Activated T-cell treated with anti-CD3 and anti-CD28 coated beads, Interleukin-2, amount 50 U/mL, for 1 hour (primary cell): ENCODE measurements at regions not wholly inside any gene's neighbourhood (a gene's known extent, or its start where the extent isn't known, plus 50 kb on each side); places are given as distances from the start of the nearest gene placed in this dataset.

ENCODE experiments used
- DNase-seq: peaks from one replicate; pipeline ENCODE4 v3.0.0-alpha.2; 2020

DNA sequence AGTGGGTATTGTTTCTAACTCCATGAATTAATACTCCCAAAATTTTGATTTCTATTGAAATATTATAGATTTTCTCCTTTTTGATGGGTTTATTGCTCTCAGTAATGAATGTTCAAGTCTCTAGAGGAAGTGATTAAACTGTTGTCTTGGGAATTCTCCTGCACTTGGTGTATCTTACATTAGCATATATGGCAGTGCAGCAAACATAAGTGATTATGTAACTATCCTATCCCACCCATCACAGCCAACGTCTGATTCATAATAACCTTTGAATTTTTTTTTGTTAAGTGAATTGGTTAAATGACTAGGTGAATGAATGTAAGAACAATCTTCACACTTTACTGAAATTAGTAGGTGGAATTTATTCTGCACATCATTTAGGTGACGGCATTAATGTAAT is 483.7 kb downstream of the TAF11L14 start:
- DNase-seq, result no peak

DNA sequence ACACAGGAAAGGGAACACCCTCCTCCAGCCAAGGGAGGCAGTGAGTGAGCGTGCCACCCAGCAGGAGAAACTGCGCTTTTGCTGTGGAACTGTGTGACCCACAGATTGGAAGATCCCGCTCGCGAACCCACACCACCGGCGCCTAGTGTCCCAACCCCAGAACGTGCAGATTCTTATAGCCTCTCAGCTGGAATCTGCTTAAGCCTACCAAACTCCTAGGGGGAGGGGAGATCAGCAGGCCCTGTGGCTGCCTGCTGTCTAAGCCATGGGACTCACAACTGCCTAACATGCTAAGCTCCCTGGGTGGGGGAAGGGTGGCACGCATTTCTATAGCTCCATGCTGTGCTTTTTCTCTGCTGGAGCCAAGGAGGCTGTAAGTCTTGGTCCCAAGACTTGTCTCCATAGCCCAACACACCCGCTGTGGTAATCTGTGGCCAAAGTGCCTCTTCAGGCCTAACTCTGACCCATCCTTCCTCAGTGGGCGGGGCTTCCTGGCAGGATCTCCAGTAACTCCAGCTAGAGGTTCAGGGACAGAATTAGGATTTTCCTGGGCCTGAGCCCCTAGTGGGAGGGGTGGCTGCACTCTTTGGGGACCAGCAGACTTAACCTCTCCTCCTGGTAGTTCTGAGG is 485.0 kb downstream of the TAF11L14 start:
- DNase-seq, result no peak

DNA sequence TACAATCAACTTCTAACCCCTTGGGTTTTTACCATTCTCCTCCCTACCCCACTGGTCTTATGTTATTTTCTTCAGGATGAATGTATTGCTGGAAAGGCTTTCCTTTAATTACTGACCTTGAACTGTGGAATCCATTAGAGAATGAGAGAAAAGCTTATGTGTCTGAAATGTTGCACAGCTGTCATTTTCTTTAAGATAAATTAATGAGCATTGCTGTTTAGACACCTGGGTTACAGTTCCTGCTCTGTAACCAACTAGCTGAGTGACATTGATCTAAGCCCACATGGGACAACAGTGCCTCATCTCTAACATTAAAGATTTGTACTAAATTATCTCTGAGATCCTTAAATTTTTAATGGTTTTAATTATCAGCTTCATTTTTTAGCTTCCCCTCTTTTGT is 507.0 kb downstream of the TAF11L14 start:
- no peak for DNase-seq

DNA sequence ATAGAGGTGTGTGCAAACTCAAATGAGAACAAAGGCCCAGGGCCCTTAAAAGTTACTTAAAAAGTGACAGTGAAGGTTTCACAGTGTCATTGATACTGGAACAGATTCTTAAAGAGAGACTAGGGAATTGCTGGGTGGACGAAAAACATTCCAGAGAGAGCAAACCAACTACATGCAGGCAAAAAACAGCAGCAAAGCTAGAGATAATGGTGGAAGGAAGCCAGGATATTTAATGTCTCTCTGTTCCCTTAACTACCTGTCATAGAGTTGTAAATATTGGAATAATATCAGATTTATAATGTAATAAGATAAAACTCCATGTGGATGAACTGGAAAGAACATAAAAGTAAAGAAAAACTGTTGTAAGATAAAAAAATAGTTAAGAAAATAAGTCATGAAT is 508.6 kb downstream of the TAF11L14 start:
- DNase-seq, result no peak

DNA sequence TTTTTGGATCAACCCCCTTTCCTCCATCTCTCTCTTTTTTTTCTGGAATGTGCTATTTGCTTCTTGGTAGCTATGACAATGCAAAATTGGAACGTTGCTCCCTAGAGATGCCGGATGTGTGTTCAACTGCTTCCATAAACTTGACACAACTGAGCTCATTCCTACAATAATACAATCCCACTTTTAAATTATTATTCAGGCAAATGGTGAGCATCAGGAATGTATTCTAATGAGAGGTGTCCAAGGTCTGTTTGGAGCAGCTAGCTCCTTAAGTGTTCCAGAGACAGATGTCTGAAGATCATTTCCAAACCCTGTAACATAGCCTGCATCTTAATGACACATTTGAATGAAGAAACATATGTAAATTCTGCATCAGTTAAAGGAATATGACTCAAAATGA is 518.4 kb downstream of the TAF11L14 start:
- no peak for DNase-seq

DNA sequence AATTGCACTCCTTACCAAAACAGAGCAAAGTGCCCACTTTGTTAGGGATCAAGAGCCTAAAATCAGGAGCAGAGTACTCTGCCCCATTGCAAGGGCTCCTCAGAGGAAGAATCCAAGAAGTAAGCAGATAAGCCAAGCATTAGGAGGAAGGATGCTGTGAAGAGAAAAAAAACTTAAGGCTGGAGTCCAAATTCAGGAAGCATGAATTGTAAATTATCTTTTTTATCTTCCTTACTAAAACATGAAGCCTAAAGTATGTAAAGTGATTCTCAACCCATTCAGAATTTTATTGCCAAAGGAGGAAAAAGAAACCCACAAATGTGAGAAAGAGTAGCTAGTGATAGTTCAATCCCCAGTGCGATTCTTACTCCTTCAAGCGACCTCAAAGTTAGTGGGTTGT is 523.9 kb downstream of the TAF11L14 start:
- no peak for DNase-seq

DNA sequence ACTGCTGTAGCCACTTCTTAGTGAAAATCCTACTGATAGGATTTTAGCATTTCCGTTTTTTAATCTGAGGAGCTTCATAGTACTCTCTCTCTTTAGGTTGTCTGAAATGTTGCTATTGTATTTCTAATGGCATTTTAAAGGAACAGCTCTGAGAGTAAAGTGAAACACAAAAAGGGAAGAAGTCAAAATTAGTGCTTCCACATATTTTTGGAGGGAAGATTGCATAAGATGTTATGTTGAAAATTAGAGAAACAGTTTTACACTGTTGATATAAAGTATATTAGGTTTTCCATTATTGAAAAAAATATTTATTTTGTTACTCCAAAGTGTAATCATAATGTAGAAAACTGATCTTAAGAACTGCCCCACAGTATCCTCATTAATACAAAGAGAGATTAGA is 525.1 kb downstream of the TAF11L14 start:
- DNase-seq, result no peak

DNA sequence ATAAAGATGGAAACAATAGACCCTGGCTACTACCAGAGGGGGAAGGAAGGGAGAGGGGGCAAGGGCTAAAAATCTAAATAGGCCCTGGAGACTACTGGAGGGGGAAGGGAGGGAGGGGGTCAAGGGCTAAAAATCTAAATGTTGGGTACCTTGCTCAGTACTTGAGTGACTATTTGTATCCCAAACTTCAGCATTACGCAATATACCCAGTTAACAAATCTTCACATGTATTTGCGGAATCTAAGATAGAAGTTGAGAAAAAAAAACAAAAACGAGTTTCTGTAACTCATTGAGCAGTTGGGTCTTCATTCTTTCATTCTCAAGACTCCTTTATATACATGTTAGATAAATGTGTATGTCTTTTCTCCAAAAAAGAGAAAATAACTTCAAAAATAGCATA is 537.4 kb downstream of the TAF11L14 start:
- DNase-seq, result no peak

DNA sequence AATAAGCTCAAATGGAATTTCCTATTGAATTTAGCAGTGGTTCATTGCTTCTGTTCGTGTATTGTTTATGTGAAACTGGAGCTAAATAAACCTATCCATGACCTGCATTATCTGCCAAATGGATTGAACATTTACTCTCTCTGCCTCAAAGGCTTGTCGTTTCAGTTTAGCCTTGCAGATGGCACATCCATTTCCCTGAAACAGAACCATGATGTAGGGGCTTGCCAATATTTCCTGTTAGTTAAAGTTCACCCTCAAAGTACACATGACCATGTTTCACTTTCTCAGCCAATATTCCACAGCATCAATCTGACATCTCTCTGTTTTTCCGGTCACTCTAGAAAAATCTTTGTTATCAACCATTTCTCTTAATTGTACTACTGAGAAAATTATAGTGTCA is 545.3 kb downstream of the TAF11L14 start:
- DNase-seq, result no peak

DNA sequence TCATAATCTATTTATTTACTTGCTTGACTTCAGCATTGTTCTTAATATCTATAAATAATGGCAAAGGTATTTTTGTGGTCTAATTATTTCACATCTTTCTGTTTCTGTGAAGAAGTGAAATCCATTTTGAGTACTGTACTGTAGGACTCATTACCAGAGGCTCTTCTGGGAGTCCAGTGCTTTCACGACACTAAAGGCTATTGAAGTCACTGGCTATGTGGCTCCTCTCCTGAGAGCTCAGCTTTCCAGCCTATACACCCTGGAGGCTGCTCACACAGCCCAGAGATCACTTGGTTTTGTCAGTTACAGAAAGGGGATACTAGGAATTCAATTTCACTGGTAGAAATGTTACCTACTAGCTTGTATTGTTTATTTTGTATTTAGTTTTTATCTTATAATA is 547.3 kb downstream of the TAF11L14 start:
- no peak for DNase-seq

DNA sequence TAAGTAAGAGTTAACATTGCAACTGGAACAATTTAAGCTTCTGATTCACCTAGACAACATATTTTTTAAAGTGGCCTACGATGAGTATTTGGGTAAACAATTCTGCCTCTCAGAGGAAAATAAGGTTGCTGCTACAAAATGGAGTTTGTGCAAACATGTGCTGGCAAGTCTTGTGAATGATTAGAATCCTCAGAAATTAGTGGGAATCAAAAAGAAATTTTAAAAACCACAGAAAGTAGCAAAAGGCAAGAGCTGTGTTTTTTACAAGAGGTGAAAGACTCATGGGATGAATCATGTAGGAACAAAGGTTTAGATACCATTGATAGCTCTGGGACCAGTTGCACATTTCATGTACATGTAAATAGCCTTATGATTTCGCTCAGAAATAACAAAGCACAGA is 561.6 kb downstream of the TAF11L14 start:
- no peak for DNase-seq

DNA sequence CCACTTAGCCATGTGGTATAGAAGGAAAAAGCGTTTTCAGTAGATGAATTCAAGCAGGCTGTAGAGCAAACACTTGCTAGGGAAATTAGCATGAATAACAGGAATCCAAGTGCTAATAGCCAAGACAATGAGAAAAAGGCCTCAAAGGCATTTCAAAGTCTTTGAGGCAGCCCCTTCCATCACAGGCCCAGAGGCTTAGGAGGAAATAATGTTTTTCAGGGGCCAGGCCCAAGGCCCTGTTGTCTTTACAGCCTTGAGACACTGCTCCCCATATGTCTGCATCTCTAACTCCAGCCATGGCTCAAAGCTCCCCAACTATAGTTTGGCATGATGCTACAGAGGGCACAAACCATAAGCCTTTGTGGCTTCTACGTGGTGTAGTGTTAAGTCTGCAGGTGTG is 563.5 kb downstream of the TAF11L14 start:
- DNase-seq, result no peak

DNA sequence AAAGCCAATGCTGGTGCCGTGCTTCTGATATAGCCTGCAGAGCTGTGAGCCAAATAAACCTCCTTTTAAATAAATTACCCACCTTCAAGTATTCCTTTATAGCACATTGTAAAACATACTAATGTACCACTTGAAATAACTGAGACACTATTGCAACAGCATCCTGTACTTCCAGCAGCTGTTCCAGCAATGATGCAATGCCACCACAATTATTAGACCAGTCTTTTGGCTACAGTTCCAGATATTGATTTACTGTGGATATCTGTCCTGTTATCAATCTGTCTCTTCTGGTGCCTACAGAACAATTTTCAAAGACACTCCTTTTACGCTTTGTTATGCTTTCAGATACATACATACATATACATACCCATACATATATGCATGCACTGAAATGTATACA is 567.9 kb downstream of the TAF11L14 start:
- no peak for DNase-seq

DNA sequence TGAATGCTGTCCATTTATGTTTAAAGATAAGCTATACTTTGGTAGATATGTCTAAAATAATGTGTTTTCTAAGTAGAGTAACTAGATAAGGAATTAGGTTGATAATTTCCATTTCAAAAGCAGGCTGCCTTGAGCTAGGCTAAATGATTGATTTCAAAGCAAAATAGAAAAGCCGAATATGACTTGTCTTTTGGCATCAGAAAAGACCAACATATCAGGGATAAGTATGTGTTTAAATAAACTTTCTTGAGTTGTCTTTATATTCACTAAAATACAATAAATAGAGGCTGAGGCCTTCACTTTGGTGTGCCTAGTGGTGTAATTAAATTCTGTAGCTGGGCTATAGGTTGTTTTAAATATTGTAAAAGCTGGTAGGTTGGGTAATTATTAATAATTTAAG is 569.0 kb downstream of the TAF11L14 start:
- DNase-seq, result no peak

DNA sequence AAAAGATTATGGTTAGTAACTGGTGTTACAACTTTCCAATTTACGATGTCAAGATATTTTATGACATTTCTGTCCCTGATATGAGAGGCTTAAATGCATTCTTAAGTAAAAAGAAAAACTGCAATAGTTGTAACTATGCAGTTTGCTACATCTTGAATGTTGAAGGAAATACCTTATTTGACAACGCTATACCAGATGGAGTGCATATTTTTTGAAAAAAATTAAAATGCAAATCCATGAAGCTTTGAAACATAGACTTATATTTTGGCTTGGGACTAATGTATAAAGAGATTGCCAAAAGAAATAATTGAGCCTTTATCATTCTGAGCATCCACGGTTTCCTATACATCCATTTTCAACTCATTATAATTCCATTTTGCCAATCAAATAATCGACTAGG is 579.4 kb downstream of the TAF11L14 start:
- DNase-seq, result no peak

DNA sequence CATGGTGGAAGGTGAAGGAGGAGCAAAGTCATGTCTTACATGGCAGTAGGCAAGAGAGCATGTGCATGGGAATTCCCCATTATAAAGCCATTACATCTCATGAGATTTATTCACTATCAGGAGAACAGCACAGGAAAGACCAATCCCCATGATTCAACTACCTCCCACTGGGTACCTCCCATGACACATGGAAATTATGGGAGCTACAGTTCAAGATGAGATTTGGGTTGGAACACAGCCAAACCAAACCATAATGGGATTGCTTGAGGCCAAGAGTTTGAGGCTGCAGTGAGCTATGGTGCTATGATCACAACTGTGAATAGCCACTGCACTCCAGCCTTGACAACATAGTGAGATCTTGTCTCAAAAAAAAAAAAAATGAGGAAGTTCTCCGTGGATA is 581.8 kb downstream of the TAF11L14 start:
- DNase-seq, result no peak

DNA sequence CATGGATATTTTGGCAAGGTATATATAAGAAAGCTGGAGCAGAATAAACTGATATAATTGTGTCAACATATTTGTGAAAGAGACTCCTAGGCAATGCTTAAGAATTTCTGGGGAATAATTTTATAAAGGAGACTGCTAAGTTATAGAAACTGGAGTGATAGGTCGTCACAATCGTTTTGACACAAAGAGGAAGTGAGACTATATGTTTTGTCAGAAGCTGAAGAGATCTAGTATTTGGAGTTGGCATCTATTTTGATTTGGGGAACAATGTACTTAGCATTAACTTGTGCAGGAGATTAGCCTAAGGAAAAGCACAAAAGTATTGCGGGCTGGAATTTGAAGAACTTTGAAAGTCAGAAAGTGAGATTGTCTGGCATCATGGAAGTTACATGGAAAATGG is 582.5 kb downstream of the TAF11L14 start:
- DNase-seq, result no peak

DNA sequence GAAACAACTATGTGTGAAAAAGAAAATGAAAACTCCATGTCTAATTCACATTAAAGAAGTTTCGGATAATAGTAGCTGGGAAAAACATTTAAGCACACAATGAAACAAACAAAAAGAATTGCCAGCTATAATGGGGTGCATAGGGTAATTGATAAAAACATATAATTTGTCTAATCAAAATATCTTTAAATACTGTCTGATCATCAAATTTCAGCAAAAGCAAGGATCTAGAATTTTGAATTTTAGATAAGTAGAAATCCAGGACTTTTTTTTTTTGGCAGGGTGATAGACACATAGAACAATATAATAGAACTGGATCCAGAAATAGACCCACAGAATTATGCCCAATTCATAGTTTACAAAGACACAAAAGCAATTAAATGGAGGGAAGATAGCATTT is 585.0 kb downstream of the TAF11L14 start:
- no peak for DNase-seq

DNA sequence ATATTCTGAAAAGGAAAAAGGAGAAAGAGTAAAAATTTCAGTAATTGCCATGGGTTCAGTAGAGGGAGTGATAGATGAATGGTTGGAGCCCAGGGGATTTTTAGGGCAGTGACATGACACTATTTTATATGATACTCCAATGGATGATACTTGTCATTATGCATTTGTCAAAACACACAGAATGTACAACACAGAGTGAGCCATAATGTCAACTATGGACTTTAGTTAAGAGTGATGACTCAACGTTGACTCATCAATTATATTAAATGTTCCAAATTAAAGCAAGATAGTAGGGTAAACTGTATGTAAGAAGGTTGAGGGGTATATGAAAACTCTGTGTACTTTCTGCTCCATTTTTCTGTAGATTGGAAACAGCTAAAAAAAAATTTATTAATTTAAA is 586.4 kb downstream of the TAF11L14 start:
- no peak for DNase-seq

DNA sequence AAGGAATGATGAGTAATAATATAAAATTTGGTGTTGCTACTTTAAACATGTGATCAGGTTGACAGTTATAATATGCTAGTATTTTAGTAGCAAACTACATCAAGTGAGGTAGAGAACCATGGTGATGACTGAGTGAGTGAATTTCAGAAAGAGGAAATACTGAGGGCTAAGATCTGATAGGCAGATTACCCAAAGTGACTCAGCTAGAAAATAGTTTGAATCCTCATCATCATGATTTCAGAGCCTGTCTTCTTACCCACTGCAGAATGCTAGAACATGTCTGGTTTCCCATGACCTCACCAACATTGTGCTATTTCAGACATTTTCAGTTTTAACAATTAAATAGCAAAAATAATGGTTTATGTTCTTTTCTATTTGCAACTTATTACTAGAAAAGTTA is 602.1 kb downstream of the TAF11L14 start:
- DNase-seq, result no peak

DNA sequence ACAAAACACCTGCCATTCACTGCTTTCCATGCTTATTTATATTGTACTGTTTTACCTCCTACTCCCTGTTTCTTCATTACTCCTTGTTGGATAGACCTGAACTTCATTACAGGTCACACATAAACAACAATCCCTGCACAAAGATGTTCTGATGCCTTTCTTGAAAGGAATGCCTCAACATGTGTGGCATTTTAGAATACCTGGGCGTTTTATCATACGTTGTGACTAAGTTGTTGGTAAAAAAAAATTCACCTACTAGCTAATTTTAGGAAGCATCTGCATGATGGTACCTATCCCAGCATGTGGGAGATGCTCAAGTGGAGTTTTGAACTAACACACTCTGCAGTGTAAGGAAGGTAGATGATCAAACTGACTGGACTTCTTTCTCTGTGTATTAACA is 604.1 kb downstream of the TAF11L14 start:
- DNase-seq, result no peak

DNA sequence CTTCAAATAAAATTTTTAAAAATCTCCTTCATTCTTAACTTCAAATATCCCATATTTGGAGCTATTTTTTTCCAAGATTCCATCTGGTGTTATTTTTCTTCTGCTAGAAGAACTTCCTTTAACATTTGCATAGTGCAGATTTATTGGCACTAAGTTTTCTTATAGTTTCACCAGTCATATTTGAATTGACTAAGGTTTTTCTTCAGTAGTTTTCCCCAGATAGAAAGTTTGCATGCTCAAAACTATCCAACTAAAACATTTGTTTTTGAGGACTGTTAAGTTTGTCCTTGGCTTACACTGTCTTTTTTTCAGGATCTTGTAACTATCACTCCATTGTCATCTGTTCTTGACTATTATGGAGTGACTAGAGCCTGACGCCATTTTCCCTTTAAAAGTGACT is 606.7 kb downstream of the TAF11L14 start:
- DNase-seq, result no peak

DNA sequence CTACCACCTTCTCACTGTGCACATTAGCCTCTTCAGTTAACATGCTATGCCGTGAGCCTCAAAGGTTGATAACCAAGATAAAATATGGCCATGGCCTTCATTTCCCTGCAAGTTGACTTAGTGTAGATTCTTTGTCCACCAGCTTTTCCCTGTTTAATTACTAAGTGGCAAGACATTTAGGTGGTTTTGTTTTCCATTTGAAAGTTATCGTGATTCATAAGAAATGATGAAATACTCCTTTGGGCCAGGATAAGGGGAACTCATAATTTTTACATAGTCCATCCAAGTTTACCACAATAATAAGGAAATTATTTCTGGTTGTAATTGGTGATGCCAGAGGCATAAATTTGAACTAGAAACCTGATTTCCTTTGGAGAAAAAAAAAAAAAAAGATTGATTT is 609.6 kb downstream of the TAF11L14 start:
- no peak for DNase-seq

DNA sequence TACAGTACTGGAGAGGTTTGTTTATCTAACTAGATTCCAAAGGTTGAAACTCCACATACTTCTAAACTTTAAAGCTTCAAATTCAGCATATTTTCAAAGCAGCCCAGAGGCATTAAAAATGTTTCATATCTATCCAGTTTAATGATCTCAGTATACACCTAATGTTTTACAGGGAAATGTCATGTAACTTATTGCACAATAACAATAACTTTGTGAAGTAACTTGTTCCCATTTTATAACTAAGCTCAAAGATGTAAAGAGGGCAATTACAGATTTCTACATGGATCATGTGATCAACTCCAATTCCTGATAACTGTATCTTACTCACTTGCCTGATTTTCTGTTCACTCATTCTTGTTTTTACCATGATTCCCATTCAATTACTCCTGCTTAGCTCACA is 610.0 kb downstream of the TAF11L14 start:
- DNase-seq, result no peak

DNA sequence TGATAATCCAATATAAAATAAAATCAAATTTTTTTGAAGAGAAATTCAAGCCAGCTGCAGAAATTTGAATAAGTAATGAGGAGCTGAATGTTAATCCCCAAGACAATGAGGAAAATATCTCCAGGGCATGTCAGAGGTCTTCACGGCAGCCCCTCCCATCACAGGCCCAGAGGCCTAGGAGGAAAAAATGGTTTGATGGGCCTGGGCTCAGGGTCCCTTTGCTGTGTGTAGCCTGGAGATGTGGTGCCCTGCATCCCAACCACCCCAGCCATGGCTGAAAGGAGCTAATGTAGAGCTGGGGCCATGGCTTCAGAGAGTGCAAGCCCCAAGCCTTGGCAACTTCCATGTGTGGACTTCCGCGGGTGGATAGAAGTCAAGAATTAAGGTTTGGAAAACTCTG is 618.3 kb downstream of the TAF11L14 start:
- DNase-seq, result no peak
